HG02884 (cell line): ENCODE measurements at regions not wholly inside any gene's neighbourhood (a gene's known extent, or its start where the extent isn't known, plus 50 kb on each side); places are given as distances from the start of the nearest gene placed in this dataset.

Experiments used
- ATAC-seq: cut with Tn5 transposase; IDR thresholded peaks from one replicate; pipeline ENCODE4 v1.9.1; 2021; ENCODE audit warnings: mild to moderate bottlenecking, moderate library complexity; ENCODE audit not compliant: unreplicated experiment

GRCh38 chr3:117534138-117534537 is 824.6 kb downstream of the TUSC7 start:
- ATAC-seq = no peak

- ATAC-seq = no peak
Observed at GRCh38 chr3:117536006-117536405, 826.4 kb downstream of the TUSC7 start.

- no peak for ATAC-seq
Observed at GRCh38 chr3:117537949-117538348, 828.4 kb downstream of the TUSC7 start.

GRCh38 chr3:117539729-117540128 is 830.1 kb downstream of the TUSC7 start:
- ATAC-seq = no peak

- ATAC-seq = no peak
Observed at GRCh38 chr3:117540597-117540996, 831.0 kb downstream of the TUSC7 start.

GRCh38 chr3:117541721-117542120 is 832.1 kb downstream of the TUSC7 start:
- ATAC-seq = no peak

GRCh38 chr3:117543521-117543920 is 833.9 kb downstream of the TUSC7 start:
- ATAC-seq = no peak

- ATAC-seq = no peak
Observed at GRCh38 chr3:117545484-117545883, 835.9 kb downstream of the TUSC7 start.

- ATAC-seq = no peak
Observed at GRCh38 chr3:117547956-117548550, 838.5 kb downstream of the TUSC7 start.

GRCh38 chr3:117548600-117548999 is 839.0 kb downstream of the TUSC7 start:
- ATAC-seq = no peak

- ATAC-seq = no peak
Observed at GRCh38 chr3:117549716-117550115, 840.1 kb downstream of the TUSC7 start.

GRCh38 chr3:117550766-117551165 is 841.2 kb downstream of the TUSC7 start:
- no peak for ATAC-seq

- ATAC-seq = peak; percentile 86
Observed at GRCh38 chr3:117553461-117553860, 843.9 kb downstream of the TUSC7 start.

- no peak for ATAC-seq
Observed at GRCh38 chr3:117556646-117557407, 847.2 kb downstream of the TUSC7 start.

- no peak for ATAC-seq
Observed at GRCh38 chr3:117557464-117558090, 848.0 kb downstream of the TUSC7 start.

GRCh38 chr3:117558681-117559080 is 849.1 kb downstream of the TUSC7 start:
- ATAC-seq = no peak

- no peak for ATAC-seq
Observed at GRCh38 chr3:117562000-117562399, 852.4 kb downstream of the TUSC7 start.

GRCh38 chr3:117563063-117563462 is 853.5 kb downstream of the TUSC7 start:
- ATAC-seq = no peak

- no peak for ATAC-seq
Observed at GRCh38 chr3:117565777-117566176, 856.2 kb downstream of the TUSC7 start.

- no peak for ATAC-seq
Observed at GRCh38 chr3:117566926-117567325, 857.3 kb downstream of the TUSC7 start.

GRCh38 chr3:117567382-117567781 is 857.8 kb downstream of the TUSC7 start:
- ATAC-seq = no peak

- ATAC-seq = no peak
Observed at GRCh38 chr3:117567906-117568305, 858.3 kb downstream of the TUSC7 start.
